Large intestine (tissue), 3 donors: ENCODE measurements at regions not wholly inside any gene's neighbourhood (a gene's known extent, or its start where the extent isn't known, plus 50 kb on each side); places are given as distances from the start of the nearest gene placed in this dataset.
"Not testable (repeated sequence)": the region's sequence is repeated elsewhere in the genome, so short reads cannot be mapped to it uniquely, and the experiment has no call there.

ENCODE experiments used
- DNase-seq, 2 donors: peaks; one replicate each; pipeline versions ENCODE4 v3.0.0 to v3.0.0-alpha.2; 2013
- H3K27ac ChIP-seq: one replicate; pipeline ENCODE4 v1.5.1; 2013; ENCODE audit warnings: low read length
- H3K27me3 ChIP-seq: 2 replicates; pipeline ENCODE4 v1.6.1; 2013; ENCODE audit warnings: low read length; ENCODE audit not compliant: control insufficient read depth, insufficient read depth
- H3K36me3 ChIP-seq: 2 replicates; pipeline ENCODE4 v1.6.1; 2013; ENCODE audit warnings: low read length; ENCODE audit not compliant: control insufficient read depth, insufficient read depth
- H3K4me1 ChIP-seq: one replicate; pipeline ENCODE4 v1.6.1; 2013; ENCODE audit warnings: low read length; ENCODE audit not compliant: control insufficient read depth, insufficient read depth
- H3K4me3 ChIP-seq: one replicate; pipeline ENCODE4 v1.5.1; 2013; ENCODE audit warnings: low read length
- H3K9me3 ChIP-seq: one replicate; pipeline ENCODE4 v1.6.1; 2013; ENCODE audit warnings: mild to moderate bottlenecking, low read depth, low read length, moderate library complexity; ENCODE audit not compliant: control insufficient read depth
- WGBS: methylation state at CpG from one replicate; pipeline ENCODE4 v1.1.5; 2013; ENCODE audit warnings: low lambda C conversion rate; ENCODE audit not compliant: insufficient coverage; 5-methylcytosine and 5-hydroxymethylcytosine counted together

DNA sequence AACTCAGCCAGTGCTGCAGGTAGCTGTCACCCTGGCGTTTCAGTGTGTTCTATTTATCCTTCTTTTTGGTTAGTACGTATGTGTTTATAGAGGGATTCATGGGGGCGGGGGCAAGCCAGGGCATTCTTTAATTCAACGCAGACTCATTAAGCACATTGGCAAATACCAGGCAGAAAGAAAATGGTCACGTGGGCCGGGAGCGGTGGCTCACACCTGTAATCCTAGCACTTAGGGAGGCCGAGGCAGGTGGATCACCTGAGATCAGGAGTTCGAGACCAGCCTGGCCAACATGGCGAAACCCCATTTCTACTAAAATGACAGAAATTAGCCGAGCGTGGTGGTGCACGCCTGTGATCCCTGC lies 69.1 kb downstream of the HAPSTR1 start:
- Histone ChIP-seq H3K36me3 (no peaks in the 10 kb centered on the region), H3K9me3 (no peaks in the 10 kb centered on the region), H3K27me3 (peaks cover 4% of the 10 kb centered on the region), H3K4me1 (no peaks in the 10 kb centered on the region), H3K4me3 (no peak overlapping the region), H3K27ac (no peak overlapping the region)
- DNase-seq = no peak
- 80% methylated on average over 1 of the region's 13 CpGs for WGBS

DNA sequence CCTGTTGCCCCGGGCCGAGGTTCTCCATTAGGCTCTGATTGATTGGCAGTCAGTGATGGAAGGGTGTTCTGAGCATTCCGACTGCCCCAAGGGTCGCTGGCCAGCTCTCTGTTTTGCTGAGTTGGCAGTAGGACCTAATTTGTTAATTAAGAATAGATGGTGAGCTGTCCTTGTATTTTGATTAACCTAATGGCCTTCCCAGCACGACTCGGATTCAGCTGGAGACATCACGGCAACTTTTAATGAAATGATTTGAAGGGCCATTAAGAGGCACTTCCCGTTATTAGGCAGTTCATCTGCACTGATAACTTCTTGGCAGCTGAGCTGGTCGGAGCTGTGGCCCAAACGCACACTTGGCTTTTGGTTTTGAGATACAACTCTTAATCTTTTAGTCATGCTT lies 74.2 kb downstream of the HAPSTR1 start:
- H3K4me3 ChIP-seq = no peak overlapping the region
- no peaks in the 10 kb centered on the region for H3K27me3 ChIP-seq
- no peak for DNase-seq
- no peaks in the 10 kb centered on the region for H3K36me3 ChIP-seq
- H3K9me3 ChIP-seq = no peaks in the 10 kb centered on the region
- no peak overlapping the region for H3K27ac ChIP-seq
- 100% methylated on average over 1 of the region's 10 CpGs for WGBS
- H3K4me1 ChIP-seq = no peaks in the 10 kb centered on the region

DNA sequence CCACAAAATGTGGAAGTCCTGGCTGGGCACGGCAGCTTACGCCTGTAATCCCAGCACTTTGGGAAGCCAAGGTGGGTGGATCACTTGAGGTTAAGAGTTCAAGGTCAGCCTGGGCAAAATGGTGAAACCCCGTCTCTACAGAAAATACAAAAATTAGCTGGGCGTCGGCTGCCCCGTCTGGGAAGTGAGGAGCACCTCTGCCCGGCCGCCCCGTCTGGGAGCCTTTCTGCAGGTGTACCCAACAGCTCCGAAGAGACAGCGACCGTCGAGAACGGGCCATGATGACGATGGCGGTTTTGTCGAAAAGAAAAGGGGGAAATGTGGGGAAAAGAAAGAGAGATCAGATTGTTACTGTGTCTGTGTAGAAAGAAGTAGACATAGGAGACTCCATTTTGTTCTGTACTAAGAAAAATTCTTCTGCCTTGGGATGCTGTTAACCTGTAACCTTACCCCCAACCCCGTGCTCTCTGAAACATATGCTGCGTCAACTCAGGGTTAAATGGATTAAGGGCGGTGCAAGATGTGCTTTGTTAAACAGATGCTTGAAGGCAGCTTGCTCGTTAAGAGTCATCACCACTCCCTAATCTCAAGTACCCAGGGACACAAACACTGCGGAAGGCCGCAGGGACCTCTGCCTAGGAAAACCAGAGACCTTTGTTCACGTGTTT lies 75.0 kb downstream of the HAPSTR1 start:
- not testable (repeated sequence) for H3K4me1 ChIP-seq, H3K36me3 ChIP-seq, DNase-seq, H3K4me3 ChIP-seq, H3K27me3 ChIP-seq, H3K27ac ChIP-seq, H3K9me3 ChIP-seq
- no CpG with 5 or more reads among the region's 24 CpGs for WGBS

DNA sequence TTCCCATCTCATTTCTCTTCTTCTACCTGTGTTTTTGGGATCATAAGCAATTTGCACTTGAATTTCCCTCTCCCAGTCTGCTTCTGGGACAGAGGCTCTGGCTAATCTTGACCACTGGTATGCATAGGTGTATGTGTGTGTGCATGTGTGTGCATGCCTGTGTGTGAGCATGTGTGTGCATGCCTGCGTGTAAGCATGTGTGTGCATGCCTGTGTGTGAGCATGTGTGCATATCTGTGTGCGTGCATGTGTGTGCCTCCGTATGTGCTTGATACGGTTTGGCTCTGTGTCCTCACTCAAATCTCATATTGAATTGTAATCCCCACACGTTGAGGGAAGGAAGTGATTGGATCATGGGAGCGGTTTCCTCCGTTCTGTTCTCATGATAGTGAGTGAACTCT lies 77.7 kb downstream of the HAPSTR1 start:
- Histone ChIP-seq H3K4me1 (no peaks in the 10 kb centered on the region), H3K27ac (no peak overlapping the region), H3K4me3 (no peak overlapping the region), H3K36me3 (no peaks in the 10 kb centered on the region), H3K9me3 (no peaks in the 10 kb centered on the region), H3K27me3 (no peaks in the 10 kb centered on the region)
- 100% methylated on average over 1 of the region's 7 CpGs for WGBS
- DNase-seq = no peak

DNA sequence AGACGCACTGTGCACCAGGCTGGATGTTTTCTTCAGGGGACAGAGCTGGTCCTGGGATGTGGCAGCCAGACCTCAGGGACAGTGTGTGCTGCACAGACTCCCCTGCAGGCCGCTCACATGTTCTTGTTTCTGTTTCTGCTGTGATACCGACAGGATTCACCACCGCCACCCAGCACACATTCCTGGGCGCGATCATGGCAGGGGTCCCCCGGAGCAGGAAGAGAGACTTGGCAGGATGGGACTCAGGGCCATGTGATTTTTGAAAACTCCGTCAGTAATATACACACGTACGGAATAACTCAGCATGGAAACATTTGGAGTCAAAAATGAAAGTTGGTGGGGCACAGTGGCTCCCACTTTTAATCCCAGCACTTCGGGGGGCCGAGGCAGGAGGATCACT lies 79.0 kb downstream of the HAPSTR1 start:
- no CpG with 5 or more reads among the region's 12 CpGs for WGBS
- Histone ChIP-seq H3K4me1 (no peaks in the 10 kb centered on the region), H3K27ac (no peak overlapping the region), H3K36me3 (no peaks in the 10 kb centered on the region), H3K9me3 (no peaks in the 10 kb centered on the region), H3K4me3 (no peak overlapping the region), H3K27me3 (no peaks in the 10 kb centered on the region)
- no peak for DNase-seq

DNA sequence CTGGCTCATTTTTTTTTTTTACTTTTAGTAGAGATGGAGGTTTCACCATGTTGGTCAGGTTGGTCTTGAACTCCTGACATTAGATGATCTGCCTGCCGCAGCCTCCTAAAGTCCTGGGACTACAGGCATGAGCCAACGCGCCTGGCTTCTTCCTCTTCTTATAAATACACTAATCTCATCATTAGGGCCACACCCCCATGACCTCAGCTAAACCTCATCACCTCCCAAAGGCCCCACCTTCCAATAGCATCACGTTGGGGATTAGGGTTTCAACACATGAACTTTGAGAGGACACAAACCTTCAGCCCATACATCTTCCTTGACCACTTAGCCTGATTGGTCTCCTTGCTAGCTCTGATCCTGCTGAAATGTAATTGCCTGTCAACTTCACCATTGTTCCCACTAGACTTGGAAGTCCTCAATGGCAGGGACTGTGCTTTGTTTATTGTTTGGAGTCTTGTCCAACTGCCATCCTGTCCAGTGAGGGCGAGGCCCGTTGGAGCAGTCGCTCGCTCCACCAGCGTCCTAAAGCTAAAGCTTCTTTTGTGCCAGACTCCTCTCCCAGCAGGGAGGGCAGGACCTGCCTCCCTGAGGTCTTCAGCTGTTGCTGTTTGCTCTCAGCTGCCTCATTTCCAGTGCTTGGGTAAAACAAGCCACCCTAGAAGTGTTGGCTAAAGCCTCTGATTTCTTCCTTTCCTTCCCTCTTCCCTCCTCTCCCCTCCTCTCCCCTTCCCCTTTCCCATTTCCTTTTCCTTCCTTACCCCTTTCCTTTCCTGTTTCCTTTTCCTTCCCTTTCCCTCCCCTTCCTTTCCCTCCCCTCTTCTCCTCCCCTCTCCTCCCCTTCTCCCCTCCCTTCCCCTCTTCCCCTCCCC lies 85.3 kb downstream of the HAPSTR1 start:
- no CpG with 5 or more reads among the region's 9 CpGs for WGBS
- Histone ChIP-seq H3K4me1 (no peaks in the 10 kb centered on the region), H3K9me3 (no peaks in the 10 kb centered on the region), H3K27me3 (no peaks in the 10 kb centered on the region), H3K36me3 (no peaks in the 10 kb centered on the region), H3K27ac (no peak overlapping the region), H3K4me3 (no peak overlapping the region)
- no peak for DNase-seq

DNA sequence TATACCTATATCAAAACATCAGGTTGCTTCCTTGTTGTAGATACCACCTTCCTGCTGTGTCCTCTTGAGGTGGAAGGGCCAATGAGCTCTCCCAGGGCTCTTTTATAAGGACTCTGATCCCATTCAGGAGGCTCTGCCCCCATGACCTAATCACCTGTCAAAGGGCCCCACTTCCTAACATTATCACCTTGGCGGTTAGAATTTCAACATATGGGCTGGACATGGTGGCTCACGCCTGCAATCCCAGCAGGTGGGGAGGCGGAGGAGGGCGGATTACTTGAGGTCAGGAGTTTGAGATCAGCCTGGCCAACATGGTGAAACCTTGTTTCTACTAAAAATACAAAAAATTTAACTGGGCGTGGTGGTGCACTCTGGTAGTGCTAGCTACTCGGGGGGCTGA lies 86.4 kb downstream of the HAPSTR1 start:
- peak in 1 of 2 donors; percentile 12 for DNase-seq
- Histone ChIP-seq H3K4me1 (no peaks in the 10 kb centered on the region), H3K27me3 (no peaks in the 10 kb centered on the region), H3K9me3 (no peaks in the 10 kb centered on the region), H3K4me3 (no peak overlapping the region), H3K27ac (no peak overlapping the region), H3K36me3 (no peaks in the 10 kb centered on the region)
- WGBS = 0% methylated on average over 1 of the region's 6 CpGs

DNA sequence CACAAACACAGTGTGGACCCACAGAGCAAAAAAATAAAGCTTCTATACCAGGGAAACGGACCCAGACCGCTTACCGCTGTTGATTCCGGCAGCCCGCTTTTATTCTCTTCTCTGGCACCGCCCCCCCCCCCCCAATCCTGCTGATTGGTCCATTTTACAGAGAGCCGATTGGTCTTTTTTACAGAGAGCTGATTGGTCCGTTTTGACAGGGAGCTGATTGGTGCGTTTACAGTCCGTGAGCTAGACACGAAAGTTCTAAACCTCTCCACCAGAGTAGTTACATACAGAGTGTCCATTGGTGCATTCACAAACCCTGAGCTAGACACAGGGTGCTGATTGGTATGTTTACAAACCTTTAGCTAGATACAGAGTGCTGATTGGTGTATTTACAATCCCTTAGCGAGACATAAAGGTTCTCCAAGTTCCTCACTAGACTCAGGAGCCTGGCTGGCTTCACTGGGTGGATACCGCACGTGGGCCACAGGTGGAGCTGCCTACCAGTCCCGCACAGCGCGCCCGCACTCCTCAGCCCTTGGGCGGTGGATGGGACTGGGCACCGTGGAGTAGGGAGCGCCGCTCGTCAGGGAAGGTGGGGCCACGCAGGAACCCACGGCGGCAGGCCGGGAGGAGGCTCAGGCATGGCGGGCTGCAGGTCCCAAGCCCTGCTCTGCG lies 92.4 kb downstream of the HAPSTR1 start:
- H3K27me3 ChIP-seq = no peaks in the 10 kb centered on the region
- no CpG with 5 or more reads among the region's 29 CpGs for WGBS
- no peak for DNase-seq
- peaks cover 4% of the 10 kb centered on the region for H3K9me3 ChIP-seq
- no peaks in the 10 kb centered on the region for H3K36me3 ChIP-seq
- H3K4me3 ChIP-seq = no peak overlapping the region
- H3K4me1 ChIP-seq = no peaks in the 10 kb centered on the region
- no peak overlapping the region for H3K27ac ChIP-seq

DNA sequence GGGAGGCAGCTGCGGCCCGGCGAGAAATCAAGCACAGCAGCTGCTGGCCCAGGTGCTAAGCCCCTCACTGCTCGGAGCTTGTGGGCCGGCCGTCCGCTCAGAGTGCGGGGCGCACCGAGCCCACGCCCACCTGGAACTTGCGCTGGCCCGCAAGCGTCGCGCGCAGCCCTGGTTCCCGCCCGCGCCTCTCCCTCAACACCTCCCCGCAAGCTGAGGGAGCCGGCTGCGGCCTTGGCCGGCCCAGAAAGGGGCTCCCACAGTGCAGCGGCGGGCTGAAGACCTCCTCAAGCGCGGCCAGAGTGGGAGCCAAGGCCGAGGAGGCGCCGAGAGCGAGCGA lies 92.9 kb downstream of the HAPSTR1 start:
- DNase-seq = no peak
- H3K4me3 ChIP-seq = no peak overlapping the region
- H3K27me3 ChIP-seq = no peaks in the 10 kb centered on the region
- no CpG with 5 or more reads among the region's 33 CpGs for WGBS
- H3K9me3 ChIP-seq = peaks cover 4% of the 10 kb centered on the region
- H3K27ac ChIP-seq = no peak overlapping the region
- no peaks in the 10 kb centered on the region for H3K36me3 ChIP-seq
- no peaks in the 10 kb centered on the region for H3K4me1 ChIP-seq

DNA sequence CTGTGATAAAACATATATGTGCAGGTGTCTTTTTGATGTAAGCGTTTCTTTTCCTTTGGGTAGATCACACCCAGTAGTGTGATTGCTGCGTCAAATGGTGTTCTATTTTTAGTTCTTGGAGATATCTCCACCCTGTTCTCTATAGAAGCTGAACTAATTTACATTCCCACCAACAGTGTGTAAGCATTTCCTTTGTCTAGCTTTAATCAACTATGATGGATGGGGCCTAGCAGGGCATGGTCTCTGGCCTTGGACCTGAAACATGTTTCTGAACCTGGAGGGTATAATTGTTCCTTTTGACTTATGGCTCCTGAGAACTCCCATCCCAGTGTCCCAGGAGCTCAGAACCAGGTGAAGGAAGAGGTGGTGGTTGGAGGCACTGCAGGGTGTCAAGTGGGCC lies 93.9 kb downstream of the HAPSTR1 start:
- H3K9me3 ChIP-seq = peaks cover 4% of the 10 kb centered on the region
- no peaks in the 10 kb centered on the region for H3K27me3 ChIP-seq
- no peaks in the 10 kb centered on the region for H3K36me3 ChIP-seq
- H3K4me3 ChIP-seq = no peak overlapping the region
- WGBS = no CpG with 5 or more reads among the region's 2 CpGs
- no peak overlapping the region for H3K27ac ChIP-seq
- DNase-seq = no peak
- no peaks in the 10 kb centered on the region for H3K4me1 ChIP-seq
